CD14-positive monocyte (primary cell): ENCODE measurements at regions not wholly inside any gene's neighbourhood (a gene's known extent, or its start where the extent isn't known, plus 50 kb on each side); places are given as distances from the start of the nearest gene placed in this dataset.

ENCODE experiments used
- DNase-seq, 3 donors: peaks; one replicate each; pipeline ENCODE4 v3.0.0-alpha.2; 2011 to 2022
- H2AFZ ChIP-seq: 2 replicates; pipeline ENCODE4 v1.6.0; 2012; ENCODE audit warnings: mild to moderate bottlenecking, low read depth, low read length, inconsistent platforms; ENCODE audit not compliant: insufficient read depth, poor library complexity, severe bottlenecking
- H3K27ac ChIP-seq, 2 donors: 1 replicate in 1 of 2; 2 replicates in 1 of 2; pipeline ENCODE4 v1.5.1; 2012 to 2013; ENCODE audit warnings: low read length in 2 of 2, control low read depth in 1 of 2, inconsistent platforms in 1 of 2, low read depth in 1 of 2, mild to moderate bottlenecking in 1 of 2
- H3K27me3 ChIP-seq, 2 donors: one replicate each; pipeline versions ENCODE4 v1.6.0 to v1.6.1; 2011 to 2013; ENCODE audit warnings: low read length in 2 of 2; ENCODE audit not compliant: control insufficient read depth in 2 of 2, insufficient read depth in 2 of 2
- H3K36me3 ChIP-seq, 2 donors: replicated peaks in 1 of 2; 1 replicate in 1 of 2; 2 replicates in 1 of 2; pipeline versions ENCODE4 v1.5.1 to v1.6.1; 2012 to 2013; ENCODE audit warnings: low read length in 2 of 2, control low read depth in 1 of 2, inconsistent platforms in 1 of 2, mild to moderate bottlenecking in 1 of 2; ENCODE audit not compliant: insufficient read depth in 2 of 2, control insufficient read depth in 1 of 2
- H3K4me1 ChIP-seq, 2 donors: 1 replicate in 1 of 2; 2 replicates in 1 of 2; pipeline versions ENCODE4 v1.5.1 to v1.6.1; 2012 to 2013; ENCODE audit warnings: low read length in 2 of 2, control low read depth in 1 of 2, inconsistent platforms in 1 of 2, mild to moderate bottlenecking in 1 of 2, moderate library complexity in 1 of 2; ENCODE audit not compliant: insufficient read depth in 2 of 2, control insufficient read depth in 1 of 2
- H3K4me2 ChIP-seq: replicated peaks from 2 replicates; pipeline ENCODE3; 2012; ENCODE audit warnings: low read length, moderate library complexity, mild to moderate bottlenecking; ENCODE audit not compliant: poor library complexity, severe bottlenecking; ENCODE audit errors: extremely low read depth
- H3K4me3 ChIP-seq, 3 experiments: fragments of 200-600 bp in 1 of 3; sonication (generic) in 1 of 3; replicated peaks in 1 of 3; 1 replicate in 2 of 3; 2 replicates in 1 of 3; pipeline ENCODE4 v1.5.1; 2011 to 2013; ENCODE audit warnings: low read length in 3 of 3, mild to moderate bottlenecking in 3 of 3, control low read depth in 2 of 3, low read depth in 2 of 3, inconsistent platforms in 1 of 3, moderate library complexity in 1 of 3
- H3K79me2 ChIP-seq: 2 replicates; pipeline ENCODE4 v1.6.0; 2012; ENCODE audit warnings: mild to moderate bottlenecking, control low read depth, inconsistent platforms, low read length, moderate library complexity; ENCODE audit not compliant: insufficient read depth
- H3K9ac ChIP-seq: 2 replicates; pipeline ENCODE4 v1.6.0; 2017; ENCODE audit warnings: low read length, mild to moderate bottlenecking; ENCODE audit not compliant: insufficient read depth, poor library complexity, severe bottlenecking
- H3K9me3 ChIP-seq, 2 donors: replicated peaks in 1 of 2; 1 replicate in 1 of 2; 2 replicates in 1 of 2; pipeline versions ENCODE4 v1.5.1 to v1.6.1; 2012 to 2013; ENCODE audit warnings: low read length in 2 of 2, control low read depth in 1 of 2; ENCODE audit not compliant: control insufficient read depth in 1 of 2, insufficient read depth in 1 of 2
- H4K20me1 ChIP-seq: 2 replicates; pipeline ENCODE4 v1.6.0; 2012; ENCODE audit warnings: mild to moderate bottlenecking, low read length, control low read depth, moderate library complexity; ENCODE audit not compliant: insufficient read depth
- H3K27ac Mint-ChIP-seq, 7 donors: one replicate each; pipeline ENCODE4 v1.8.0; 2020; ENCODE audit warnings: mild to moderate bottlenecking in 7 of 7, mixed read lengths in 7 of 7, moderate library complexity in 6 of 7, inconsistent platforms in 2 of 7
- H3K27me3 Mint-ChIP-seq, 3 donors: one replicate each; pipeline ENCODE4 v1.8.0; 2021 to 2022; ENCODE audit warnings: low read depth in 3 of 3, mild to moderate bottlenecking in 3 of 3, mixed read lengths in 3 of 3, moderate library complexity in 3 of 3, inconsistent platforms in 1 of 3
- H3K36me3 Mint-ChIP-seq, 2 donors: one replicate each; pipeline ENCODE4 v1.8.0; 2020; ENCODE audit warnings: mixed read lengths in 2 of 2, inconsistent platforms in 1 of 2, mild to moderate bottlenecking in 1 of 2
- H3K4me1 Mint-ChIP-seq: one replicate; pipeline ENCODE4 v1.8.0; 2020; ENCODE audit warnings: mild to moderate bottlenecking, mixed read lengths
- H3K4me3 Mint-ChIP-seq, 2 donors: one replicate each; pipeline ENCODE4 v1.8.0; 2020; ENCODE audit warnings: mild to moderate bottlenecking in 2 of 2, mixed read lengths in 2 of 2, moderate library complexity in 1 of 2
- H3K9me3 Mint-ChIP-seq, 7 donors: one replicate each; pipeline ENCODE4 v1.8.0; 2020 to 2022; ENCODE audit warnings: mixed read lengths in 7 of 7, mild to moderate bottlenecking in 6 of 7, moderate library complexity in 6 of 7, inconsistent platforms in 2 of 7
- CTCF ChIP-seq: fragments of 200-600 bp; IDR thresholded peaks from one replicate; pipeline ENCODE4 v1.8.0; 2022; ENCODE audit warnings: antibody characterized with exemption, mild to moderate bottlenecking
- WGBS: methylation state at CpG from one replicate; pipeline ENCODE4 v1.1.5; 2013; ENCODE audit warnings: missing lambda C conversion rate; ENCODE audit not compliant: insufficient coverage; 5-methylcytosine and 5-hydroxymethylcytosine counted together
- intact Hi-C, 2 donors: fragments of 100-400 bp; cut with micrococcal nuclease; formaldehyde crosslinking; loops; one replicate each; pipeline versions ENCODE4 v1.15.0 to v1.15.1; 2023

DNA sequence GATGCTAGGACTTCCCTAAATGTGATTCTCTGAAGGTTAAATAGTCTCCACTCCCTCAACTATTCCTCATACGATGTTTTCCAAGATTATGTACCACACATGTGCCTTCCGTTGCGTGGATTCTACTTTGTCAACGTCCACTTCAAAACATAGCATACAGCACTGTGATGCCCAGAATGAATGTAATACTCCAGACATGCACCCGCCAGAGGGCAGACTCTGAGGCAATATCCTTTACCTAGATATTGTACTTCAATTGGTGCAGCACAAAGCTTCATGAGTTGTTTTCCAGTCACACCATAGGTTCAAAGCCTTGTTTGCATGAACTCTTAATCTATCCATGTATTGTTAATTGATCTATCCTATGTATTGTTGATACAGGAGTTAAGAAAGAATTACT is 201.0 kb upstream of the NABP1 start:
- H3K27ac Mint-ChIP-seq = no peak overlapping the region
- Histone ChIP-seq H3K36me3 (no peaks in the 10 kb centered on the region), H3K27me3 (no peaks in the 10 kb centered on the region), H3K79me2 (no peaks in the 10 kb centered on the region), H3K4me3 (no peak overlapping the region), H4K20me1 (no peaks in the 10 kb centered on the region), H2AFZ (no peak overlapping the region), H3K9me3 (peaks cover 0 to 10% of the 10 kb centered on the region in 2 donors), H3K4me2 (no peak overlapping the region), H3K4me1 (no peaks in the 10 kb centered on the region), H3K27ac (no peak overlapping the region), H3K9ac (no peak overlapping the region)
- H3K36me3 Mint-ChIP-seq = no peaks in the 10 kb centered on the region
- peaks cover 1% of the 10 kb centered on the region for H3K4me1 Mint-ChIP-seq
- H3K4me3 Mint-ChIP-seq = no peak overlapping the region
- H3K9me3 Mint-ChIP-seq = peaks cover 6 to 18% (median 11%) of the 10 kb centered on the region in 7 donors
- DNase-seq = no peak
- intact Hi-C loops = no loop called here
- TF ChIP-seq CTCF = no peak
- 88% methylated on average over 4 of the region's 5 CpGs for WGBS
- peaks cover 0 to 3% (median 2%) of the 10 kb centered on the region in 3 donors for H3K27me3 Mint-ChIP-seq

- Histone ChIP-seq H3K9me3 (peaks cover 5 to 20% of the 10 kb centered on the region in 2 donors), H4K20me1 (no peaks in the 10 kb centered on the region), H3K36me3 (no peaks in the 10 kb centered on the region), H3K4me2 (no peak overlapping the region), H3K27me3 (no peaks in the 10 kb centered on the region), H3K9ac (no peak overlapping the region), H3K4me1 (no peaks in the 10 kb centered on the region), H3K4me3 (no peak overlapping the region), H3K79me2 (no peaks in the 10 kb centered on the region), H2AFZ (no peak overlapping the region), H3K27ac (no peak overlapping the region)
- peaks cover 0 to 4% (median 2%) of the 10 kb centered on the region in 3 donors for H3K27me3 Mint-ChIP-seq
- peaks cover 17 to 28% (median 26%) of the 10 kb centered on the region in 7 donors for H3K9me3 Mint-ChIP-seq
- no peak for TF ChIP-seq CTCF
- DNase-seq = no peak
- H3K4me3 Mint-ChIP-seq = no peak overlapping the region
- intact Hi-C loops = no loop called here
- H3K27ac Mint-ChIP-seq = no peak overlapping the region
- 25% methylated on average over 4 of the region's 10 CpGs for WGBS
- H3K36me3 Mint-ChIP-seq = no peaks in the 10 kb centered on the region
- H3K4me1 Mint-ChIP-seq = peaks cover 1% of the 10 kb centered on the region
Measured at GRCh38 chr2:191478799-191479679, 198.9 kb upstream of the NABP1 start.
